Sigmoid colon (tissue), 4 donors: ENCODE measurements at regions not wholly inside any gene's neighbourhood (a gene's known extent, or its start where the extent isn't known, plus 50 kb on each side); places are given as distances from the start of the nearest gene placed in this dataset.

ENCODE experiments used
- EP300 ChIP-seq, 4 donors: sonication (generic); formaldehyde crosslinking; IDR thresholded peaks; one replicate each; pipeline ENCODE4 v1.6.1; 2017; ENCODE audit warnings: antibody characterized with exemption in 4 of 4
- POLR2A ChIP-seq, 2 donors: fragments of 450-650 bp; IDR thresholded peaks; one replicate each; pipeline ENCODE4 v1.6.1; 2016; ENCODE audit warnings: antibody characterized with exemption in 2 of 2, mild to moderate bottlenecking in 2 of 2, moderate library complexity in 2 of 2
- POLR2AphosphoS5 ChIP-seq, 4 donors: sonication (generic); formaldehyde crosslinking; IDR thresholded peaks; one replicate each; pipeline ENCODE4 v1.6.1; 2017; ENCODE audit warnings: antibody characterized with exemption in 4 of 4
- TF ChIP-seq, protein P1 (sequence below), 4 experiments: fragments of 450-650 bp in 3 of 4; fragments of 200-600 bp in 1 of 4; IDR thresholded peaks; one replicate each; pipeline ENCODE4 v1.5.1; 2016 to 2019; ENCODE audit warnings: antibody characterized with exemption in 4 of 4, mild to moderate bottlenecking in 3 of 4, moderate library complexity in 2 of 4

- TF ChIP-seq, protein P1, sequence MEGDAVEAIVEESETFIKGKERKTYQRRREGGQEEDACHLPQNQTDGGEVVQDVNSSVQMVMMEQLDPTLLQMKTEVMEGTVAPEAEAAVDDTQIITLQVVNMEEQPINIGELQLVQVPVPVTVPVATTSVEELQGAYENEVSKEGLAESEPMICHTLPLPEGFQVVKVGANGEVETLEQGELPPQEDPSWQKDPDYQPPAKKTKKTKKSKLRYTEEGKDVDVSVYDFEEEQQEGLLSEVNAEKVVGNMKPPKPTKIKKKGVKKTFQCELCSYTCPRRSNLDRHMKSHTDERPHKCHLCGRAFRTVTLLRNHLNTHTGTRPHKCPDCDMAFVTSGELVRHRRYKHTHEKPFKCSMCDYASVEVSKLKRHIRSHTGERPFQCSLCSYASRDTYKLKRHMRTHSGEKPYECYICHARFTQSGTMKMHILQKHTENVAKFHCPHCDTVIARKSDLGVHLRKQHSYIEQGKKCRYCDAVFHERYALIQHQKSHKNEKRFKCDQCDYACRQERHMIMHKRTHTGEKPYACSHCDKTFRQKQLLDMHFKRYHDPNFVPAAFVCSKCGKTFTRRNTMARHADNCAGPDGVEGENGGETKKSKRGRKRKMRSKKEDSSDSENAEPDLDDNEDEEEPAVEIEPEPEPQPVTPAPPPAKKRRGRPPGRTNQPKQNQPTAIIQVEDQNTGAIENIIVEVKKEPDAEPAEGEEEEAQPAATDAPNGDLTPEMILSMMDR (IDR thresholded peaks at IDR 0.05): no peak
- TF ChIP-seq POLR2A (IDR thresholded peaks at IDR 0.05) (no peak), POLR2AphosphoS5 (IDR thresholded peaks at IDR 0.05) (no peak), EP300 (IDR thresholded peaks at IDR 0.05) (no peak)
Observed at GRCh38 chr10:131652438-131653139, 248.2 kb upstream of the PPP2R2D start.
